T47D (cell line): ENCODE measurements at regions not wholly inside any gene's neighbourhood (a gene's known extent, or its start where the extent isn't known, plus 50 kb on each side); places are given as distances from the start of the nearest gene placed in this dataset.

ENCODE experiments used
- DNase-seq, 2 experiments: peaks; one replicate each; pipeline versions ENCODE4 v3.0.0 to v3.0.0-alpha.2; 2011 to 2012; ENCODE audit warnings: low read depth in 1 of 2, low spot score in 1 of 2
- JUND ChIP-seq: IDR thresholded peaks from 2 replicates; pipeline ENCODE4 v1.6.1; 2012; ENCODE audit warnings: low read depth
- in situ Hi-C: cut with HindIII; loops from 2 replicates; pipeline ENCODE4 v1.10.0; 2016; ENCODE audit warnings: low sequenced_read_pairs, low pct_unique_long_range_greater_than_20kb

GRCh38 chr14:97824218-97824617 is 1027.0 kb downstream of the VRK1 start:
- no peak for TF ChIP-seq JUND
- in situ Hi-C loops, result no loop called here
- DNase-seq, result no peak

GRCh38 chr14:97827746-97828145 is 1030.6 kb downstream of the VRK1 start:
- in situ Hi-C loops, result no loop called here
- no peak for TF ChIP-seq JUND
- no peak for DNase-seq

- TF ChIP-seq JUND, result no peak
- in situ Hi-C loops, result no loop called here
- no peak for DNase-seq
Measured at GRCh38 chr14:97832776-97833175, 1035.6 kb downstream of the VRK1 start.

GRCh38 chr14:97838986-97839385 is 1041.8 kb downstream of the VRK1 start:
- DNase-seq, result no peak
- in situ Hi-C loops, result no loop called here
- no peak for TF ChIP-seq JUND

- no peak for TF ChIP-seq JUND
- in situ Hi-C loops, result no loop called here
- DNase-seq, result no peak
Measured at GRCh38 chr14:97840159-97840558, 1043.0 kb downstream of the VRK1 start.

- in situ Hi-C loops, result no loop called here
- TF ChIP-seq JUND, result no peak
- DNase-seq, result no peak
Measured at GRCh38 chr14:97841762-97842161, 1044.6 kb downstream of the VRK1 start.

- in situ Hi-C loops, result no loop called here
- DNase-seq, result no peak
- TF ChIP-seq JUND, result no peak
Measured at GRCh38 chr14:97843066-97843465, 1045.9 kb downstream of the VRK1 start.

GRCh38 chr14:97844042-97844441 is 1046.9 kb downstream of the VRK1 start:
- in situ Hi-C loops, result no loop called here
- TF ChIP-seq JUND, result no peak
- DNase-seq, result no peak

GRCh38 chr14:97846156-97846555 is 1049.0 kb downstream of the VRK1 start:
- no peak for TF ChIP-seq JUND
- no peak for DNase-seq
- in situ Hi-C loops, result no loop called here

GRCh38 chr14:97848317-97848980 is 1051.3 kb downstream of the VRK1 start:
- no peak for TF ChIP-seq JUND
- in situ Hi-C loops, result no loop called here
- no peak for DNase-seq

GRCh38 chr14:97850466-97850865 is 1053.3 kb downstream of the VRK1 start:
- in situ Hi-C loops, result no loop called here
- DNase-seq, result no peak
- TF ChIP-seq JUND, result no peak

GRCh38 chr14:97850886-97851285 is 1053.7 kb downstream of the VRK1 start:
- in situ Hi-C loops, result no loop called here
- DNase-seq, result no peak
- TF ChIP-seq JUND, result no peak

- TF ChIP-seq JUND, result no peak
- in situ Hi-C loops, result no loop called here
- DNase-seq, result no peak
Measured at GRCh38 chr14:97851428-97851995, 1054.3 kb downstream of the VRK1 start.

GRCh38 chr14:97854918-97855317 is 1057.7 kb downstream of the VRK1 start:
- no peak for TF ChIP-seq JUND

More at GRCh38 chr14:97854918-97855317, 1057.7 kb downstream of the VRK1 start:
- no peak for DNase-seq
- in situ Hi-C loops, result no loop called here
